Endothelial cell of umbilical vein (primary cell): ENCODE measurements at regions not wholly inside any gene's neighbourhood (a gene's known extent, or its start where the extent isn't known, plus 50 kb on each side); places are given as distances from the start of the nearest gene placed in this dataset.

ENCODE experiments used
- BruUV-seq: library from RNA; stranded (reverse); fragments of 400-500 nt; replicated peaks from 2 replicates; lab custom pipeline; 2021; lab: Mats Ljungman, UMichigan
- CTCF ChIA-PET: fragments of 300-600, 350-600 bp; sonication (Branson Sonifier 250); formaldehyde crosslinking; loops from one replicate; lab custom pipeline; 2021; ENCODE audit warnings: antibody characterized with exemption, inconsistent platforms; lab: Charles Lee
- POLR2A ChIA-PET: fragments of 300-600, 350-600 bp; sonication (Branson Sonifier 250); formaldehyde crosslinking; loops from one replicate; lab custom pipeline; 2021; ENCODE audit warnings: antibody characterized with exemption, inconsistent platforms; lab: Charles Lee
- DNase-seq: peaks from one replicate; pipeline ENCODE4 v3.0.0-alpha.2; 2011; ENCODE audit warnings: low read depth, low spot score
- FAIRE-seq: peaks from 2 replicates; lab custom pipeline; 2011; peaks lifted over from hg19 to GRCh38; lab: Jason Lieb, UNC
- H2AFZ ChIP-seq: 2 replicates; pipeline ENCODE4 v1.6.0; 2012; ENCODE audit warnings: low read depth, low read length, control low read depth, inconsistent platforms
- H3K27ac ChIP-seq: 2 replicates; pipeline ENCODE4 v1.5.1; 2011; ENCODE audit warnings: low read depth, mild to moderate bottlenecking, control low read depth, low read length, moderate library complexity; ENCODE audit not compliant: insufficient read depth
- H3K27me3 ChIP-seq, 2 experiments: 2 replicates each; pipeline versions ENCODE4 v1.6.0 to v1.6.1; 2011; ENCODE audit warnings: low read length in 2 of 2, mixed read lengths in 1 of 2; ENCODE audit not compliant: control insufficient read depth in 2 of 2, insufficient read depth in 2 of 2
- H3K36me3 ChIP-seq, 2 experiments: 2 replicates in 1 of 2; 3 replicates in 1 of 2; pipeline ENCODE4 v1.5.1; 2011; ENCODE audit warnings: low read length in 2 of 2, mild to moderate bottlenecking in 1 of 2, moderate library complexity in 1 of 2; ENCODE audit not compliant: control insufficient read depth in 2 of 2, insufficient read depth in 2 of 2; ENCODE audit errors: extremely low read depth in 1 of 2
- H3K4me1 ChIP-seq: 3 replicates; pipeline ENCODE4 v1.5.1; 2011; ENCODE audit warnings: mild to moderate bottlenecking, low read length; ENCODE audit not compliant: control insufficient read depth, insufficient read depth; ENCODE audit errors: extremely low read depth
- H3K4me2 ChIP-seq: 2 replicates; pipeline ENCODE4 v1.6.1; 2011; ENCODE audit warnings: low read length, control low read depth, mixed read lengths; ENCODE audit not compliant: insufficient read depth
- H3K4me3 ChIP-seq, 3 experiments: fragments of 200-600 bp in 1 of 3; sonication (generic), shearing (Covaris generic) in 1 of 3; replicated peaks in 1 of 3; 2 replicates each; pipeline ENCODE4 v1.5.1; 2011 to 2016; ENCODE audit warnings: control low read depth in 3 of 3, low read length in 3 of 3, mild to moderate bottlenecking in 2 of 3, inconsistent platforms in 1 of 3, low read depth in 1 of 3, moderate library complexity in 1 of 3; ENCODE audit not compliant: insufficient read depth in 1 of 3
- H3K79me2 ChIP-seq: 2 replicates; pipeline ENCODE4 v1.6.0; 2012; ENCODE audit warnings: low read length, inconsistent platforms; ENCODE audit not compliant: control insufficient read depth, insufficient read depth
- H3K9ac ChIP-seq: replicated peaks from 2 replicates; pipeline ENCODE3; 2011; ENCODE audit warnings: low read length, control low read depth; ENCODE audit not compliant: insufficient read depth; ENCODE audit errors: extremely low read depth
- H3K9me1 ChIP-seq: replicated peaks from 3 replicates; pipeline ENCODE4 v1.6.0; 2011; ENCODE audit warnings: mild to moderate bottlenecking, low read length; ENCODE audit not compliant: control insufficient read depth, insufficient read depth; ENCODE audit errors: extremely low read depth
- H3K9me3 ChIP-seq: replicated peaks from 2 replicates; pipeline ENCODE4 v1.5.1; 2012; ENCODE audit warnings: low read length, inconsistent platforms; ENCODE audit not compliant: control insufficient read depth, insufficient read depth
- H4K20me1 ChIP-seq: replicated peaks from 2 replicates; pipeline ENCODE3; 2011; ENCODE audit warnings: mild to moderate bottlenecking, low read length; ENCODE audit not compliant: control insufficient read depth, insufficient read depth; ENCODE audit errors: extremely low read depth
- JUN ChIP-seq: IDR thresholded peaks from 2 replicates; pipeline ENCODE4 v1.6.1; 2011; ENCODE audit warnings: borderline replicate concordance, low read depth; ENCODE audit not compliant: insufficient read length, insufficient read depth
- MAX ChIP-seq: IDR thresholded peaks from 2 replicates; pipeline ENCODE4 v1.6.1; 2011; ENCODE audit not compliant: insufficient read depth, insufficient read length
- MYC ChIP-seq: IDR thresholded peaks from one replicate; pipeline ENCODE4 v1.6.1; 2011; ENCODE audit warnings: mild to moderate bottlenecking, low read depth, low read length
- POLR2AphosphoS5 ChIP-seq: IDR thresholded peaks from 2 replicates; pipeline ENCODE4 v1.6.1; 2012; ENCODE audit warnings: low read depth, mild to moderate bottlenecking, control low read depth, low read length, moderate library complexity; ENCODE audit not compliant: insufficient read depth
- dilution Hi-C: fragments of 300-500 bp; cut with MboI; formaldehyde crosslinking; loops from one replicate; pipeline ENCODE4 v1.15.0; 2019; ENCODE audit warnings: low sequenced_read_pairs; ENCODE audit not compliant: extremely low pct_ligation_motif_present
- intact Hi-C: fragments of 100-400 bp; cut with micrococcal nuclease; formaldehyde crosslinking; loops from one replicate; pipeline ENCODE4 v1.10.0; 2022

GRCh38 chr9:99559776-99560175 is 261.9 kb upstream of the NR4A3 start:
- no peak overlapping the region for H2AFZ ChIP-seq
- no peaks in the 10 kb centered on the region for H3K4me1 ChIP-seq
- H3K4me2 ChIP-seq, result no peak overlapping the region
- BruUV-seq, result no TSS peak
- TF ChIP-seq MYC, result no peak
- H3K27ac ChIP-seq, result no peak overlapping the region
- H3K9ac ChIP-seq, result no peak overlapping the region
- no peaks in the 10 kb centered on the region for H3K9me1 ChIP-seq
- ChIA-PET CTCF (no interaction called here), POLR2A (no interaction called here)
- dilution Hi-C loops (no loop called here), intact Hi-C loops (no loop called here)
- DNase-seq (no peak), FAIRE-seq (no peak)
- no peaks in the 10 kb centered on the region for H3K36me3 ChIP-seq
- no peak overlapping the region for H3K4me3 ChIP-seq
- no peaks in the 10 kb centered on the region for H3K27me3 ChIP-seq
- no peaks in the 10 kb centered on the region for H3K79me2 ChIP-seq
- H3K9me3 ChIP-seq, result no peaks in the 10 kb centered on the region
- no peaks in the 10 kb centered on the region for H4K20me1 ChIP-seq

- no TSS peak for BruUV-seq
- H3K4me1 ChIP-seq, result no peaks in the 10 kb centered on the region
- no peaks in the 10 kb centered on the region for H4K20me1 ChIP-seq
- no peak for DNase-seq
- H3K4me3 ChIP-seq, result no peak overlapping the region
- no peak overlapping the region for H3K4me2 ChIP-seq
- H2AFZ ChIP-seq, result no peak overlapping the region
- dilution Hi-C loops (no loop called here), intact Hi-C loops (no loop called here)
- no peak for FAIRE-seq
- CTCF ChIA-PET, result no interaction called here
- TF ChIP-seq POLR2AphosphoS5 (no peak), MYC (no peak), JUN (no peak), MAX (no peak)
- H3K9me3 ChIP-seq, result no peaks in the 10 kb centered on the region
- H3K36me3 ChIP-seq, result no peaks in the 10 kb centered on the region
- no peaks in the 10 kb centered on the region for H3K9me1 ChIP-seq
- H3K27ac ChIP-seq, result no peak overlapping the region
- POLR2A ChIA-PET, result no interaction called here
- no peaks in the 10 kb centered on the region for H3K27me3 ChIP-seq
- H3K9ac ChIP-seq, result no peak overlapping the region
- no peaks in the 10 kb centered on the region for H3K79me2 ChIP-seq
Observed at GRCh38 chr9:99560561-99560960, 261.1 kb upstream of the NR4A3 start.
